Activated CD8-positive, alpha-beta T cell treated with anti-CD3 and anti-CD28 coated beads for 36 hours (primary cell): ENCODE measurements at regions not wholly inside any gene's neighbourhood (a gene's known extent, or its start where the extent isn't known, plus 50 kb on each side); places are given as distances from the start of the nearest gene placed in this dataset.
"Not testable (repeated sequence)": the region's sequence is repeated elsewhere in the genome, so short reads cannot be mapped to it uniquely, and the experiment has no call there.

Source experiments
- ATAC-seq: fragments of 200-7000 bp; cut with Tn5 transposase; one replicate; pipeline ENCODE4 v1.10.0; 2021; ENCODE audit warnings: mild to moderate bottlenecking, moderate library complexity
- CTCF ChIA-PET: fragments of 350-600 bp; sonication (Branson Sonifier 250); formaldehyde crosslinking; loops from one replicate; lab custom pipeline; 2021; ENCODE audit warnings: antibody characterized with exemption; lab: Charles Lee
- POLR2A ChIA-PET: fragments of 350-600 bp; sonication (Branson Sonifier 250); formaldehyde crosslinking; loops from one replicate; lab custom pipeline; 2021; ENCODE audit warnings: antibody characterized with exemption; lab: Charles Lee
- DNase-seq: peaks from one replicate; pipeline ENCODE4 v3.0.0-alpha.2; 2020
- H3K27ac Mint-ChIP-seq: one replicate; pipeline ENCODE4 v1.8.0; 2021; ENCODE audit warnings: mild to moderate bottlenecking, mixed read lengths
- H3K27me3 Mint-ChIP-seq: one replicate; pipeline ENCODE4 v1.8.0; 2021; ENCODE audit warnings: mixed read lengths
- H3K36me3 Mint-ChIP-seq: one replicate; pipeline ENCODE4 v1.8.0; 2021; ENCODE audit warnings: low read depth, mixed read lengths
- H3K4me1 Mint-ChIP-seq: one replicate; pipeline ENCODE4 v1.8.0; 2021; ENCODE audit warnings: low read depth, mixed read lengths
- H3K4me3 Mint-ChIP-seq: one replicate; pipeline ENCODE4 v1.8.0; 2021; ENCODE audit warnings: mild to moderate bottlenecking, moderate library complexity, mixed read lengths
- H3K9me3 Mint-ChIP-seq: one replicate; pipeline ENCODE4 v1.8.0; 2021; ENCODE audit warnings: mixed read lengths
- intact Hi-C: fragments of 100-400 bp; cut with micrococcal nuclease; formaldehyde crosslinking; loops from one replicate; pipeline ENCODE4 v1.10.0; 2022
- TF ChIP-seq, protein P1 (sequence below): fragments of 200-600 bp; IDR thresholded peaks from one replicate; pipeline ENCODE4 v1.8.0; 2022; ENCODE audit warnings: antibody characterized with exemption, mild to moderate bottlenecking

DNA sequence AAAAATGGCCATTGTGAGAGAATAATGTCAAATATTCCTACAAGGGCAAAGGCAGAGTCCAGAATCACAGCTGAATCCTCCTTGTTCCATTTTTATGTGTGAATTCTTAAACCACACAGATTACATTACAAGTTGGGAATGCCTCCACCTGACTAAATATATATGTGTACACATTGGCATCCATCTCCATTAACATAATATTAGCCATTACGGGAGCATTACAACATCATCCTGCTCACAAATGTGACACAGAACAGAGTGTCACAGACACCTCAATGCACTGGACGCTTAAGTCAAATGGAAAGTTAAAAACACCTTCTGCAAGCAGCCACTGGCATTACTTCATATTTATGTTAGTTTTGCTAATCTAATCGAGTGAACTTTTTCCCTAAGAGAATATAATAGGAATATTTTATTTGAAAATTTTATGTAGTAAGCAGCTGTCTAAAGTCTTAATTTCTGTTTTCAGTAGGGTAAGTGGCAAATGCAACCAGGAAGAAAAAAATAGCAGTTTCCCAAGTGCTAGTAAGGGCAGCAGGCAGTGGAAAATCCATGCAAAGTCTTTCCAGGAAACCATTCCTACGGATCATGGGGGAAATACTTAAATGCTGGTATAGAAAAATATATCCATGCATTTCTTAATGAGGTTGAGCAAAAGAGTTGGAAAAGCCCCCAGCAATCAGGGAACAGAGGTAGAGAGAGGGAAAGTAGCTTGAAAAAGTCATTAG lies 255.6 kb downstream of the OSR1 start:
- Mint-ChIP-seq H3K27ac (no peak overlapping the region), H3K36me3 (no peaks in the 10 kb centered on the region), H3K9me3 (no peaks in the 10 kb centered on the region), H3K27me3 (no peaks in the 10 kb centered on the region), H3K4me1 (no peaks in the 10 kb centered on the region), H3K4me3 (no peak overlapping the region)
- TF ChIP-seq, protein P1, sequence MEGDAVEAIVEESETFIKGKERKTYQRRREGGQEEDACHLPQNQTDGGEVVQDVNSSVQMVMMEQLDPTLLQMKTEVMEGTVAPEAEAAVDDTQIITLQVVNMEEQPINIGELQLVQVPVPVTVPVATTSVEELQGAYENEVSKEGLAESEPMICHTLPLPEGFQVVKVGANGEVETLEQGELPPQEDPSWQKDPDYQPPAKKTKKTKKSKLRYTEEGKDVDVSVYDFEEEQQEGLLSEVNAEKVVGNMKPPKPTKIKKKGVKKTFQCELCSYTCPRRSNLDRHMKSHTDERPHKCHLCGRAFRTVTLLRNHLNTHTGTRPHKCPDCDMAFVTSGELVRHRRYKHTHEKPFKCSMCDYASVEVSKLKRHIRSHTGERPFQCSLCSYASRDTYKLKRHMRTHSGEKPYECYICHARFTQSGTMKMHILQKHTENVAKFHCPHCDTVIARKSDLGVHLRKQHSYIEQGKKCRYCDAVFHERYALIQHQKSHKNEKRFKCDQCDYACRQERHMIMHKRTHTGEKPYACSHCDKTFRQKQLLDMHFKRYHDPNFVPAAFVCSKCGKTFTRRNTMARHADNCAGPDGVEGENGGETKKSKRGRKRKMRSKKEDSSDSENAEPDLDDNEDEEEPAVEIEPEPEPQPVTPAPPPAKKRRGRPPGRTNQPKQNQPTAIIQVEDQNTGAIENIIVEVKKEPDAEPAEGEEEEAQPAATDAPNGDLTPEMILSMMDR: no peak
- ChIA-PET POLR2A (no interaction called here), CTCF (no interaction called here)
- no peak for DNase-seq
- intact Hi-C loops: no loop called here
- no peak for ATAC-seq

DNA sequence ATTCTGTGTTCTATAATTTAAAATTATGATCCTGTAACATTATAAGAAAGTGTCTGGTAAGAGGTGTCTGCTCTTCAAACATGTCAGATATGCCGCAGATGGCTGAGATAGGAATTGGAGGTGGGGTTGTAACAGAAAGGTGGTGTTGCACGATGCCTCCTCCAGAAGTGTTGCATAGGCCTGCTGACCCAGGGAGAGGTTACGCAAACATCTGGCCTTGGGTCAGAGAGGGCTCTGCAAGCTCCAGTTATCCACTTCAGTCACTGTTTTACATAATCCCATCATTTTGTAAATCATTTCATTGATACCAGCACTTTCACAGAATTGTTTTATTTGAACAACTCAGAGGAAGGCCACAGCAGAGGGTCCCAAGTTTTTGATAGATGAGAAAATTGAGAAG lies 256.5 kb downstream of the OSR1 start:
- H3K27me3 Mint-ChIP-seq: no peaks in the 10 kb centered on the region

DNA sequence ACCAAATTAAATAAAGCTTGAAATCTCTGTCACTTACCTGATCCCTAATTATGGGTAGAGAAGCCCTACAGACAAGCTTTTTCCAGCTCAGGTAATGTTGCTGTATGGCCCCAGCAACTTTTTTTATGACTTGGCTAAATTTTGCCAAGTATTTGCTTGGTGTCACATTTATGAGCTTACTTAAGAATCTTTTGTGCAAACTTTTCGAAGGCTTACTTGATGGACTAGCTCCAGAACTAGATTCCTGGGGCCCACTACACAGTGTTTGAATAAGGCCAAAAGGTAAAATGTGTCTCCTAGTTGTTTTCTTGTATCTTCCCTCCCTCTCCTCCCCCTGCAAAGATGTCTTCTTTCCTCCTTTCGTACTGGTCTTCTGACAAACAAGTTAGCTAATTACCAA lies 257.9 kb downstream of the OSR1 start:
- Mint-ChIP-seq H3K4me1 (no peaks in the 10 kb centered on the region), H3K9me3 (peaks cover 4% of the 10 kb centered on the region), H3K27me3 (no peaks in the 10 kb centered on the region), H3K4me3 (no peak overlapping the region), H3K36me3 (no peaks in the 10 kb centered on the region), H3K27ac (no peak overlapping the region)
- intact Hi-C loops: no loop called here
- ATAC-seq (no peak), DNase-seq (no peak)
- TF ChIP-seq, protein P1: no peak
- POLR2A ChIA-PET: no interaction called here
- CTCF ChIA-PET: interaction anchor here (0.5 kb wide), 1 partner anchor 723 kb away, joined by 3 read pairs; no protein-coding TSS in a partner anchor

More for the DNA sequence above, 256.5 kb downstream of the OSR1 start:
- DNase-seq: no peak
- TF ChIP-seq, protein P1: no peak
- POLR2A ChIA-PET: no interaction called here
- intact Hi-C loops: no loop called here
- Mint-ChIP-seq H3K36me3 (no peaks in the 10 kb centered on the region), H3K4me3 (no peak overlapping the region), H3K4me1 (no peaks in the 10 kb centered on the region), H3K9me3 (no peaks in the 10 kb centered on the region), H3K27ac (no peak overlapping the region)
- CTCF ChIA-PET: no interaction called here
- ATAC-seq: no peak

DNA sequence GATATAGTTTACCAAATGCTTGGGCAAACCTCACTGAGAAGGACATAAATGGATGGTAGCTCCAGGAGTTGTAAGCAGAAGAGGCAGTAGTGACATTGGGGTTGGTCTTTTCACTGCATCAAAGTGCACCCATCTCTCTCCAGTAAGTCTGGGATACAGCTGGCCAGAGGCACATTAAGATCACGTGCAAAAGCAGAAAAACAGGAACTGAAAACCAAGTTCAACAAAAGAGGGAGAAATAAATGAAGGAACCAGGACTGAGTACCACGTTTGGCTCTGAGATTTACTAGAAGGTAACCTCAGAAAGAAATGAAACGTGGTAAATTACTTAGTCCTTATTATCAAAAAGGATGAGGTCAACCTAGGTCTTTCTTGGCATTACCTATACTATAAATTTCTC lies 259.2 kb downstream of the OSR1 start:
- Mint-ChIP-seq H3K27me3 (no peaks in the 10 kb centered on the region), H3K9me3 (peaks cover 4% of the 10 kb centered on the region), H3K27ac (no peak overlapping the region), H3K4me3 (no peak overlapping the region), H3K36me3 (no peaks in the 10 kb centered on the region), H3K4me1 (no peaks in the 10 kb centered on the region)
- DNase-seq: no peak
- CTCF ChIA-PET: no interaction called here
- ATAC-seq: no peak
- intact Hi-C loops: no loop called here
- POLR2A ChIA-PET: no interaction called here
- TF ChIP-seq, protein P1: no peak

DNA sequence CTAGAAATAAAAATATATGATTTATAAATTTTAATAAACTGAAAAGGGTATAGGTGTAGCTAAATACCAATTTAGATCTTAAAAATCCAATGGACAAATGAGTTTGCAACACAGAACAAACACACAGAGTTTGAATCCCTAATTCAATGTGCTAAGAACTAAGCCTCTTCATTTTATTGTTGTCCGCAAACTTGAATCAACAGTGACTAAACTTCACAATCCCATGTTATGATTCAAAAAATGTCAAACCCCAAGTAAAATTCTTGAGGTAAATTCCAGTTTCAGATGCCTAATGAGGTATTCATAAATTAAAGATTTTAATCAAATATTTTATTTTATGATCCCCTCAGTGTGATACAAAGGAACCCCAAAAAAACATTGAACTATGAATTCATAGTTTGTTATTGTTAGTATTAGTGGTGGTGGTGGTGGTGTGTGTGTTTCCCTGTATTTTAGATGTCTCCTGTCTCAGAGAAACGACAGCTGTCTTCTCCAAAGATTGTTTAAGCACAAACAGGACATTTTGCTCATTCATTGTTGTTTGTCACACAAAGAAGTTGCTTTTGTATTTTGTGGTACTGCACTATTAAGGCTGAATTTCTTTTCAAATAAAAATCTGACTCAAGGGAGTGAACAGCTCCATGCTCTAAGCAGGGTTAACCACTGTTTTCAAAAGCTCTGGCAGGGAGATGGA lies 259.8 kb downstream of the OSR1 start:
- CTCF ChIA-PET: no interaction called here
- Mint-ChIP-seq H3K36me3 (no peaks in the 10 kb centered on the region), H3K9me3 (peaks cover 4% of the 10 kb centered on the region), H3K4me1 (no peaks in the 10 kb centered on the region), H3K4me3 (no peak overlapping the region), H3K27ac (no peak overlapping the region), H3K27me3 (no peaks in the 10 kb centered on the region)
- no peak for DNase-seq
- no peak for ATAC-seq
- TF ChIP-seq, protein P1: no peak
- intact Hi-C loops: no loop called here
- POLR2A ChIA-PET: no interaction called here

DNA sequence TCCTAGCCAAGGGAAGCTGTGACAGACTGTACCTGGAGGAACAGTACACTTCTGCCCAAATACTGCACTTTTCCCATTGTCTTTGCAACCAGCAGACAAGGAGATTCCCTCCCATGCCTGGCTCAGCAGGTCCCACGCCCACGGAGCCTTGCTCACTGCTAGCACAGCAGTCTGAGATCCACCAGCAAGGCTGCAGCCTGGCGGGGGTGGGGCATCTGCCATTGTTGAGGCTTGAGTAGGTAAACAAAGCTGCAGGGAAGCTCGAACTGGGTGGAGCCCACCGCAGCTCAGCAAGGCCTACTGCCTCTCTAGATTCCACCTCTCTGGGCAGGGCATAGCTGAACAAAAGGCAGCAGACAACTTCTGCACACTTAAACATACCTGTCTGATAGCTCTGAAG lies 268.9 kb downstream of the OSR1 start:
- H3K36me3 Mint-ChIP-seq, H3K4me3 Mint-ChIP-seq, intact Hi-C loops, H3K27ac Mint-ChIP-seq, H3K4me1 Mint-ChIP-seq, H3K27me3 Mint-ChIP-seq, CTCF ChIA-PET, DNase-seq, ATAC-seq, POLR2A ChIA-PET: not testable (repeated sequence)
- H3K9me3 Mint-ChIP-seq: peaks cover 11% of the 10 kb centered on the region
